GM10248 (cell line): ENCODE measurements at regions not wholly inside any gene's neighbourhood (a gene's known extent, or its start where the extent isn't known, plus 50 kb on each side); places are given as distances from the start of the nearest gene placed in this dataset.

Experiments
- CTCF ChIA-PET: fragments of 300-600 bp; sonication (Branson Sonifier 250); formaldehyde crosslinking; extraction: SDS; loops from one replicate; lab custom pipeline; 2021; ENCODE audit warnings: antibody characterized with exemption; lab: Yijun Ruan, JAX
- POLR2A ChIA-PET: fragments of 350-650 bp; sonication (Branson Sonifier 250); formaldehyde crosslinking; extraction: SDS; loops from one replicate; lab custom pipeline; 2020; ENCODE audit warnings: antibody characterized with exemption; lab: Yijun Ruan, JAX
- DNase-seq: peaks from one replicate; pipeline ENCODE4 v3.0.0; 2012; ENCODE audit errors: extremely low spot score
- CTCF ChIP-seq: IDR thresholded peaks from 2 replicates; pipeline ENCODE4 v1.5.1; 2012; ENCODE audit warnings: mild to moderate bottlenecking, low read depth; ENCODE audit errors: extremely low read depth, missing control alignments, control extremely low read depth

- CTCF ChIA-PET, result no interaction called here
- TF ChIP-seq CTCF, result no peak
- no peak for DNase-seq
- POLR2A ChIA-PET, result no interaction called here
Observed at GRCh38 chr2:52639692-52640091, 1127.9 kb upstream of the CHAC2 start.

GRCh38 chr2:52632543-52632942 is 1135.1 kb upstream of the CHAC2 start:
- CTCF ChIA-PET, result interaction anchor here (1.8 kb wide), 1 partner anchor 9 kb away, joined by 5 read pairs; no protein-coding TSS in a partner anchor
- DNase-seq, result no peak
- TF ChIP-seq CTCF, result no peak
- POLR2A ChIA-PET, result no interaction called here

- no peak for DNase-seq
- CTCF ChIA-PET, result interaction anchor here (0.8 kb wide), 1 partner anchor 10 kb away, joined by 5 read pairs; no protein-coding TSS in a partner anchor
- POLR2A ChIA-PET, result no interaction called here
- no peak for TF ChIP-seq CTCF
Observed at GRCh38 chr2:52629944-52630343, 1137.7 kb upstream of the CHAC2 start.

GRCh38 chr2:52629531-52629930 is 1138.1 kb upstream of the CHAC2 start:
- ChIA-PET CTCF (interaction anchor here (0.8 kb wide), 1 partner anchor 9 kb away, joined by 5 read pairs; no protein-coding TSS in a partner anchor), POLR2A (no interaction called here)
- no peak for TF ChIP-seq CTCF
- no peak for DNase-seq

- TF ChIP-seq CTCF, result no peak
- POLR2A ChIA-PET, result no interaction called here
- no peak for DNase-seq
- CTCF ChIA-PET, result no interaction called here
Observed at GRCh38 chr2:52622266-52622665, 1145.3 kb upstream of the CHAC2 start.

GRCh38 chr2:52613064-52613463 is 1154.5 kb upstream of the CHAC2 start:
- ChIA-PET POLR2A (no interaction called here), CTCF (no interaction called here)
- TF ChIP-seq CTCF, result no peak
- no peak for DNase-seq
